GM19238 (cell line): ENCODE measurements at regions not wholly inside any gene's neighbourhood (a gene's known extent, or its start where the extent isn't known, plus 50 kb on each side); places are given as distances from the start of the nearest gene placed in this dataset.

Source experiments
- DNase-seq: peaks from one replicate; pipeline ENCODE4 v3.0.0; 2011; ENCODE audit warnings: low spot score; ENCODE audit not compliant: insufficient read length

DNA sequence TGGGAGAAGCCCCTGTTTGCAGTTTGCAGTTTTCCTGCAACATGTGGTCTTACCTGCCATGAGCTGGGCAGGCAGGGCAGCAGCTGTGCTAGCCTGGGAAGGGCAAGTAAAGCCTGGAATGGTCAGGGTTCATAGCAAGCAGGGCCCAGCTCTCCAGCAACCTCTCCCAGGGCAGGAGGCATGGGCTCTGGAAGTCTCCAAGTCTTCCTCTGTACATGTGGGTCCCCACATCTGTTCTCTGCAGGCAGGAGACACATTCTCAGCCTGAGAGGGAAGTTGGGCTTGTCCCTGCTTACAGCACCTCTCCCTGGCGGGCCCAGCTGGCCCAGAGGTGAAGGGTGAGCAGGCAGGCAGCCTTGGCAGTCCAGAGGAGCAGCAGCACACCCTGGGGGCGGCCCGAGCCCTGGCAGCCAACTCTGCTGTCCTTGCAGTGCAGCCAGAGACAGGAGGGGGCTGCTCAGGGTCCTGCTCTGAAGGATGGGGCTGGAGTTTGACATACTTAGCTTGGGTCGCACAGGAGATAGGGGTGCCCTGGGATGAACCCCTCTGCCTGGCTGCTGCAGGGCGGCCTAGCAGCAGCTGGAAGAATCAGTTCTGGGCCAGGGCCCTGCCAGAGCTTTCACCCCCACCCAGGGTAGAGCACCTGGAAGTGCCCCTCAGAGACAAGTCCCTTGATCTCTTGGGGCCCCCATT lies 176.0 kb downstream of the MRPL14 start:
- no peak for DNase-seq

DNA sequence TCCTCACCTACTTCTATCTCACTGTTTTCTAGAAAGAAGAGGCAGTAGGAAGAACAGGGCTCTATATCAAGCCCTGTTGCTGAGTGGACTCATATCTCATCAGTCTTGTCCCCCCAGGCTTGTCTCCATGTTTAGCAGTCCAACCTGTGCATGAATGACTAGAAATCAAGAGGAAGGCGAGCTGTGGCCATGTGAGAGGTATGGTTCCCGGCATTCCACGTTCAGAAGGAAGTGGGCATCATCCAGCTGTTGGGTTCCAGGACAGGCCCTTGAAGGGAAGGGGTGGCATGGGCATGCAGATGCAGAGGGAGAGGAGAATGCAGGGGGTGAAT lies 176.6 kb downstream of the MRPL14 start:
- no peak for DNase-seq

DNA sequence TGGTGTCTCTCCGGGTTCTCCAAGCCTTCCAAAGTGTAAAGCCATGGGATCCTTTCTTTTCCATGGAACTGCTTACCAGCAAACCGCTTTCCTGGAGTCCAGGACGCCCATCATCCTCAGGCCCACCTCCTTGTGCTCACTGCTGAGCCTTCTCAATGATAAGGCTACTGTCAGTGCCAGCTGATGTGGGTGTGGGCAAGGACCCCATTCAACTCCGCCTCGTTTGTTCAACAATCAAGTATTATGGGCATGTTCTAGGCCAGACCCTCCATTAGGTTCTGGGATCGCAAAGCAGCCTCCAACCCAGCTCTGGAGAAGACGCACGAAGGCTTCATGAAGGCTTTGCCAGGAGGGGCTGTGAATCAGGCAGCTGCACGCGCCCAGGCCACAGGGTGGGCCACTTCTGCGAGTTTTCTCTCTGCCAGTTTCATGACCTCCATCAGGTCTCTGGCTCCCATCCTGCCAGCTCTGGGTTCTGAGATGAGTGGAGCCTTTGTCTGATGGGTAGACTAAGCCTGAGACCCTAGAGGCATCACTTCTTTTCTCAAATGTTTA lies 177.1 kb downstream of the MRPL14 start:
- no peak for DNase-seq

DNA sequence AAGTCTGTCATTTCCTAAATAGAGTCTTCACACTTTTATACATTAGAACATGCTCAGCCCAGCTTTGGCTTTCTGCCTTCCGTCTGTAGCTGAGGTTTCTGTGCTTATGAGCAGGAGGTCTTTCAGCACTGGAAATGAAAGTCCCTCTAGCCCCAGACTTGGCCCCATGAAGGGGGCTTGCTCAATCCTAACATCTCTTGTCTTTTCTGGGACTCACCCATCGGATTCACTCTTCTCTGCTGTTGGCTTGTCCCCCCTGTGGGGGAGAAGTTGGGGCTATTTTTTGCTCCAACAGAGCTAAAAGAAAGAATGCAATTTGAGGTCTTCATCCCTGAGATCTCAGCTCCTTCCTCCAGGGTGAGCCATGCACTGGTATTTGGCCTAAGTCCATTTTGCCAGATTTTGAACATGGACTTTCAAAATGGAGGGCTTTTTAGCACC lies 177.7 kb downstream of the MRPL14 start:
- DNase-seq = no peak

DNA sequence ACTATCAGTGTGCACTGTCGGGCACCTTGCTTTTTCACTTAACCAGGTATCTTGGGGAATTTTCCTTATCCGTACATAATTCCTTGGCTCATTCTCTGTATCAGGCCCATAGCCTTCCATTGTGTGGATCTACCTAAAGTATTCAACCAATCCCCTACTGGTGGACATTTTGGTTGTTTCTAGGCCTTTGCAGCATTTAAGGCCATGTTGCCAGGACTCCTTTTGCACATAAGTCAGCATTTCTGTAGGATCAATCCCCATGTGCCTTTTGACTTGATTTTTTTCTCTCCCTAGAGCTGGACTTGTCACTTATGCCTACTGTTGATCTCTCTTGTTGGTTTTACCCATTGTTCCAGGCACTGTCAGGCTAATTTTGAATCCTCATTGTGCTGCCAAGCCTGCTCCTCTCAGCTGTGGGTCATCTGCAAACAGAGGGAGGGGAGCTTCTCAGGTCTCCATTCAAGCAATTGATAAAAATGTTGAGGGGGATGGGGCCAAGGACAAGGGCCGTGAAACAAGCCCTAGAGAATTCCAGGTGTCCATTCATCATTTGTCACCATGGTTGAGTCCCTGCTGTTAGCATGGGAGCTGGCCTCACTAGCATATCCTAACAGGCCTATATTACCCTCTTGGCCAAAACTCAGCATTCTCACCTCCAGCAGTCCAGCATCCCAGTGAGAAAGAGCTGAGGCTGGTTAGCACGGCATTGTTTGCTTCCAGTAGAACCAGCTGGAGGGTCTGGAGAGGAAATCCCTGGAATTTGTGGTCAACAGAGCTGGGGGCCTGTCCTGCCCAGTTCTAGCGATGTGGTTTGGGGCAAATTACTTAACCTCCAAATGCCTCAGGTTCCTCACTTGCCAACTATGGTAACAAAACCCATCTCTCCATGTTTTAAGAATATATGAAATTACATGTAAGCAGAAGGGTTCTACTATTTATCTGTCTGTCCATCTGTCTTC lies 178.4 kb downstream of the MRPL14 start:
- DNase-seq = no peak

DNA sequence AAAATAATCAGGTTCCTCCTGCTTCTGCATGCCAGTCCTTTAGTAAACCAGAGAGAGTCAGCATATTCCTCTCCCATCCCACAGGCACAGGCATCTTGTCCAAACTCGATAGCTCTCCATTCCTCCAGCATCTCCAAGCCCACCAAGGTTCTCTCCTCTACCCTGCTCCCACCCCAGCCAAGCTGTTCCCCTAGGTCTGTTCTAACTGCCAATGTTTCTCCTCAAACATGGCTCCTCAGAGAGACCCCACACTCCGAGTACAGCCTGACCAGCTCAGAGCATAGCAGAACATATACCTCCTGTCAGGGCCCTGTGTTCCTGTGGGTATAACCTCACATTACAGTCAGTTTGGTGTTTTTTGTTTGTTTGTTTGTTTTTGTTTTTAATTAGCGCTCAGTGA lies 177.8 kb downstream of the VEGFA start:
- no peak for DNase-seq

DNA sequence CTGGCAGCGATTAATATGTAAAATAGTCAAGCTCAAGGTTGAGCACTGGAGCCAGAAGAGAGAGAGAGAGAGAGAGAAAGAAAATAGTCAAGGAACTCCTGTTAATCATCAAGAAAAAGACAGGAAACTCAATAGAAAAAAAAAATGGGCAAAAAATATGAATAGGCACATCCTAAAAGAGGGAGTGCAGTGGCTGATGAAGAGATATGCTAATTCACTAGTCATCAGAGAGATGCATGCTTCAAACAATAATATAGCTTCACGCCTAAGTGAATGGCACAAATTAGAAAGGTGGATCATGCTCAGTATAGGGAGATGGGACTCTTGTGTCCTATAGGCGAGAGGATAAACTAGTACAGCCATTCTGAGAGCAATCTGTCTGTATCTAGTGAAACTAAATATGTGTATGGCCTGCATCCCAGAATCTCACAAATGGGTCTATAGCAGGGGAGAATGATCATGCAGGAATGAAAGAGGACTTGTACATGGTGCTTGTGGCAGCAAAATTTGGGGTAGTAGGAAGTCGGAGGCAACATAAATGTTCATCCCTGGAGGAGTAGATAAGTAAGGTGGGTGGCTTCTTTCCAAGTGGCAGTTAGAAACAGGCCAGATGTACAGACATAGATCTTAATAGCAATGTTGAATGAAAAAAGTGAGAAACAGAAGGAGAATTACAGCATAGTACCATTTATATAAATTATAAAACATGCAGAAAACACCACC lies 176.8 kb downstream of the VEGFA start:
- DNase-seq = no peak

DNA sequence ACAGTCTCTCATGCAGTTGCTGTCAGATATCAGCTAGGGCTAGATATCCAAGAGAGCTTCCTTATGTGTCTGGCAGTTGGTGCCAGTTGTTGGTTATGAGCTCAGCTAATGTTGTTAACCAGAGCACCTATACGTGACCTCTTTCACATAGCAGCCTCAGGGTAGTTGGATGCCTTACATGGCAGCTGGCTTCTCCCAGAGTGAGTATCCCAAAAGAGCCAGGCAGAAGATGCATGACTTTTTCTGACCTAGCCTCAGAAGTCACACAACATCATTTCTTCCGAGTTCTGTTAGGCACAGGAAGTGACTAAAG lies 175.7 kb downstream of the VEGFA start:
- DNase-seq = no peak

DNA sequence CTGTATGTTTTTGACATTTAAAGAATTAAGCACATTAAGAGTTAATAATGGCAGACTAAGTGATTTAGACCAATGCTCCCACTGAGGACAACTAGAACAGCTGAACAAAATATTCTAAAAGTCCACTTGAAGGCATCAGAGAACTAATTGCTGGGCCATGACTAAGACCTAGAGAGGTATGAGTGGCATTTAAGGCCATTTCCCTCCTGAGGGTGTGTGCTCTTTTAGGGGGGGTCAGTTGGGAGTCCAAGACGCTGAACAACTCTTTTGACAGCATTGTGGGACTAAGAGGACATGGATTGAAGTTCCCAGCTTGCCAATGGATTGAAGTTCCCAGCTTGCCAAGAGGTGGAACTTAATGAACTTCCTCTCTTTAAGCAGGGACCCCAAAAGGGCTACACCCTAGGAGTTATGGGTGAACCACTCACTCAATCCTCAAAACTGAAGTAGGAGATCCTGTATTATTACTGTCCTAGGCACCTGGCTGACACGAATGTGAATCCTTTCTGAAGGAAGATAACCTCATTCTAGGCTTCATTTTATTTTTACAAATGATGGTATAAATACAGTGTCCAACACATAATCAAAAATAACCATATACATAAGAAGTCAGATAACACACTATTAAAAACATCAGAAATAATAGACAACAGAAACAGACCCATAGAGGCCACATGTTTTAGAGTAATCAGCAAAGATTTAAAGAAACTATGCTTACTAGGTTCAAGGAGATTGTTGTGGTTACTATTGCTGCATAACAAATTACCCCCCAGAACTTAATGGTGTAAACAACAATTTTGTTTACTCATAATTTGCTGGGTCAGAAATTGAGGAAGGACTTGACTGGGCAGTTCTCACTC lies 175.1 kb downstream of the VEGFA start:
- DNase-seq = no peak

DNA sequence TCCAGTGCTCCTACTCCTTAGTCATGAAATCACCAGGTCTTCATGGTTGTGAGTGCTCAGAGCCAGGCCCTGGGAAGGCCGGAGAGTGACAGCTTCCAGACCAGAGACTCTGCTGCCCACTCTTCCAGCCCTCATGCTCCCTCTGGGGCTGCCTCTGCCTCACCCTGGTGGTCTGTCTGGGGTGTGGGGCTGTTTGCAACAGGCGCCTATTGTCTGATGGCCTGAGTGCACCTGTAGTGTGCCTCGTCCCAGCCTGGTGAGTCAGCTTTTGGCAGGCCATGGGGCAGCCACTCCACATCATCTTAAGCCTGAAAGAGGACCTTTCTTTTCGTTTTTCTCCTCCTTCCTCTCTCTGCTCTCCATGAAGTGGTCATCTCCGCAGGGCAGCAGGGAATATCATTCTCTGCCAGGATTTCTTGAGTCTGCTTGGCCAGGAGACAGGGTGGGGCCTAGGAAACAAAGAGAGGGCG lies 173.8 kb downstream of the VEGFA start:
- DNase-seq = no peak

DNA sequence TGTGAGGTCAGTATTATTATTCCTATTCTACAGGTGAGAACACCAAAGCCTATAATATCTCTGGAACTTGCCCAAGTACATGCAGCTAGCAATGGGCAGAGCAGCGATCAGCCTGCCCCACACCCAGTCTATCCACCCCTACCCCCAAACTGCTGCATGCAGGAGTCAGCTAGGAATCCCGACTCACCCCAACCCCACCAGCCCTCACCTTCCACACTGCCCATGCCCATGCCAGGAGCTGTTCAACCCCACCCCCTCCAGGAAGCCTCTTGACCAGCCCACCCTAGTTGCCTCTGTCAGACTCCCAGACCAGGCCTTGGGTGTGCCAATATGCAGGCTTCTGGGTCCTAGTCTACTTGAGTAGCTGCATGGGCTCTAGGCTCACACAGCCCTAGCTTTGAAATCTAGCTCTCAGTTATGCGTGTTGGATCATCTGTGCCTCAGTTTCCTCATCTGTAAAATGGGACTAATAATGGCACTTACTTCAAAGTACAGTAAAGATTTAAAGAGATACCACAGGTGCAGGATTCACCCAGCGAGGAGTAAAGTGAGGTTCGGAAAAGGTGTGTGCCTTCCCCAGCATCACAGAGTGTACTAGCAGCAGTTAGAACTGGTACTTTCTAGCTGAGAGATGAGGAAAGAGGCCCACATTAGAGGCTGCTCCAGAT lies 173.2 kb downstream of the VEGFA start:
- DNase-seq = no peak

DNA sequence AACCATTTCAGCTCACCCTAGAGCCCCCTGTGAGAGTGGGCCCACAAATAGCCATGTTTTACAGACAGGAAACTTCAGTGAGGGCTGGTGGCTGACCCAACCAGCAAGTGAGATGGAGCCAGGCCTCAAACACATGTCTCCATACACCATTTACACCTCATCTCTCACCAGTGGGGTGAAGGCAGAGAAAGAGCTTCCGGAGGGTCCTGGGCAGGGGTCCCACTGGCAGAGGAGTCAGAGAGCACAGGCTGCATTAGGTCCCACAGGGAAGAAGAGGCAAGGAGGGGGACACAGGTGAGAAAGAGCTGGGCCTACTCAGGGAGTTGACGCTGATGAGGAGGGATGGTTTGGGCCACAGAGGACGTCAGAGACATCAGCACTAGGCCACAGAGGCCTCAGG lies 172.6 kb downstream of the VEGFA start:
- no peak for DNase-seq

DNA sequence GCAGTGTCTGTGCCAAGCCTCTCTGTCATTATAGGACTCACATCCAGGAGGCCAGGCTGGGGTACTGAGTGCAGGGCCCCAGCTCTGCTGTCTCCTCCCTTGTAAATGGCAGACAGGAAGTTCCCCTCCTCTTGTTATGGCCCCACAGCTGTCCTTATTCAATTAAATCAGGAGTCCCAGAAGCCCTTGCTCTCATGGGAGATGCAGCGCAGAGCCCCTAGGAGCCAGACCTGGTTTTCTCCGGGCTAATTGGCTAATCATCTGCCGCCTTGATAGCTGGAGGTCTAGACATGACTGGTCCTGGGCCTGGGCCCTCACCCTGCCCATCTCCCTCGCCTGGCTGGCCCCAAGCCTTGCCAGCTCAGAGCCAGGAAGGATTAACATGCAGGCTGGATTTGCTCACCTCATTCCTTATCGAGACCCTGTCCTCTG lies 172.0 kb downstream of the VEGFA start:
- DNase-seq = no peak

DNA sequence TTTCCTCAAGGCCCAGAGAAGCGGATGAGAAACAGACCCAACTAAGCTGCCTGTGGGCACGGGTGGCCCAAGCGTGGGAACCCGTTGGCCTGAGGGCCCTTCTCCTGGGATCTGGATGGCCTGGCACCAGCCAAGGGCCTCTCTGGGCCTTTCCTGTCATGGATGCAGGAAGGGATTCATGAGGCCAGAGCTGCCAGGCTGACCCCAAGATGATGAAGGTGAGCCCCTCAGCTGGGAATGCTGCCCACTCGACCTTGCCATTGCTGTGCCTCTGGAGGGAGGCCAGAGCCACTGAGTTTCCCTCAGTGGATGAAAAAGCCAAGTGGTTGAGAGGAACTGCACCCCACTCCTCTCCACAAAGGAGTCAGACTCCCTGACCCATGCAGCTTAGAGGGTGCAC lies 171.2 kb downstream of the VEGFA start:
- DNase-seq = no peak

DNA sequence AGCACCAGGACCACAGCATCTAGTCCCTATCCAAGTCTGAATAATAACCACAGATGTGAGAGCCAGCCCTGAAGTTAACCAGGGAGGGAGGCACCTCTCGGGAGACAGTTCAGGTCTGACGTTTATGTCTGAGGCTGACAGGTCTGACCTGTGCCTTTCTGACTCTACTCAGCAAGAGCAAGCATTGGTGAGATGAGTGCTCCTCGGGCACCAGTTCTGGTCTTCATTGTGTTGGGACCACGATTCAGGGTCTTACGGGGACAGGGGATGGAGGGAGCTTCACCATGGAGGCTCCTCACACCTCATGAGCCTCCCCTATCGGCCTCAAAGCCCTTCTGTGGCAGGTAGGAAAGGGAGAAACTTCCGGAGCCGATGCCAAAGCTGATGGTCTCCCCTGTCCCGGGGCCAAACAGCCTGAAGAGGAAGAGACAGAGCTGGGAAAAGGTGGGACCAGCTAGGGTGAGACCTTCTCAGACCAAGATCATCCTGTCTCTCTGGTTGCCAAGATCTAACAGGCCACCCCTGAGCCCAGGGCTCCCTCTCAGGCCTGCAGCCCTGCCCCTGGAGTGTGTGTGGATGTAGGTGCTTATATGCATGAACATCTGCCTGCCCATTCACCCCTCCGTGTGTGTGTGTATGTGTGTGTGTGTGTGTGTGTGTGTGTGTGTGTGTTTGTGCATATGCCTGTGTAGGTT lies 170.5 kb downstream of the VEGFA start:
- no peak for DNase-seq

DNA sequence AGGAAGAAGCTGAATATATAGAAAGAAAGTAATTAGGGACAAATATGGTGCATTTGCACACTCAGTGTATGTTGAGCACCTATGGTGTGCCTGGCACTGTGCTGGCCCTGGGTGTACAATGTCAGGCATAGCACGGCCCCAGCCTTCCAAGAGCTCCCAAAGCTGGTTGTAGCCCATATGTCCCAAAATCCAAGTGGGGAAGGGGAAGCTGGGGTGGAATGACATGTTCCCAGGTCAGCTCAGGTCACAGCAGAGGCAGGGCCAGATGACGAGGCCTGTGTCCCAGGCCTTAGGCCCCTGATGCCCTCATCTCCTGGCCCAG lies 170.0 kb downstream of the VEGFA start:
- DNase-seq = no peak

DNA sequence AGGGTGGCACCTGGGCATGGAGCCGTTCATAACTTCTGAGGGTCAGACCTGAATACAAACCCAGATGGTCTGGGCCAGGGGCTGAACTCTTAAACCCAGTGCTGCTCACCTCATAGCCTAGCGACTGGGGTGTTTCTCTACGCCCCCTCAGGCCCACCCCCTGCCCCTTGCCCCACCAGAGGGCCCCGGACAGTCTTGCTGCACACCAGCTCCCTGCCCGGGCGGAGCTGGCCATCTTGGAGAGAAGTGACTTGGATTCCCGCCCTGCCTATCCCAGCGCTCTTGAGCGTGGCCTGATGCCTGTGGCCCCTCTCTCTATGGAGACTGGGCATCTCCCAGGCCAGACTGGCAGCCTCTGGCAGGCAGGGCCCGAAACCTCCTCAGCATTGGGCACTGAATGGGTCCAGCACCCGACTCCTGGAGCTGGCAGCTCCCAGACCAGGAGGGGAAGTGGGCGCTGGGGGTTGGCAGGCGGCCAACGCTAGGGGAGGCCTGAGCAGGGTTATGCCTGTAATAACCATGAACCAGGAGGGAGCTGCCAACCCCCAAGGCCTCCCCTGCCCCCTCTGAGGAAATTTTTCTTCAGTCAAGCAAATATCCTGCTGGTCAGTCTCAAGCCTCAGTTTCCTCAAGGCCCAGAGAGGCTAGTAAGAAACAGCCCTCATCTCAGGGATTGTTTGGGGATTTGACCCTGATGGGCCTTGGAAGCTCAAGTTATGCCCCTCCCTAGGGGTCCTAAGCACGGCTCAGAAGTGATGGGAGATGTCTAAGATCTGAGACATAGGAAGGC lies 169.5 kb downstream of the VEGFA start:
- no peak for DNase-seq

DNA sequence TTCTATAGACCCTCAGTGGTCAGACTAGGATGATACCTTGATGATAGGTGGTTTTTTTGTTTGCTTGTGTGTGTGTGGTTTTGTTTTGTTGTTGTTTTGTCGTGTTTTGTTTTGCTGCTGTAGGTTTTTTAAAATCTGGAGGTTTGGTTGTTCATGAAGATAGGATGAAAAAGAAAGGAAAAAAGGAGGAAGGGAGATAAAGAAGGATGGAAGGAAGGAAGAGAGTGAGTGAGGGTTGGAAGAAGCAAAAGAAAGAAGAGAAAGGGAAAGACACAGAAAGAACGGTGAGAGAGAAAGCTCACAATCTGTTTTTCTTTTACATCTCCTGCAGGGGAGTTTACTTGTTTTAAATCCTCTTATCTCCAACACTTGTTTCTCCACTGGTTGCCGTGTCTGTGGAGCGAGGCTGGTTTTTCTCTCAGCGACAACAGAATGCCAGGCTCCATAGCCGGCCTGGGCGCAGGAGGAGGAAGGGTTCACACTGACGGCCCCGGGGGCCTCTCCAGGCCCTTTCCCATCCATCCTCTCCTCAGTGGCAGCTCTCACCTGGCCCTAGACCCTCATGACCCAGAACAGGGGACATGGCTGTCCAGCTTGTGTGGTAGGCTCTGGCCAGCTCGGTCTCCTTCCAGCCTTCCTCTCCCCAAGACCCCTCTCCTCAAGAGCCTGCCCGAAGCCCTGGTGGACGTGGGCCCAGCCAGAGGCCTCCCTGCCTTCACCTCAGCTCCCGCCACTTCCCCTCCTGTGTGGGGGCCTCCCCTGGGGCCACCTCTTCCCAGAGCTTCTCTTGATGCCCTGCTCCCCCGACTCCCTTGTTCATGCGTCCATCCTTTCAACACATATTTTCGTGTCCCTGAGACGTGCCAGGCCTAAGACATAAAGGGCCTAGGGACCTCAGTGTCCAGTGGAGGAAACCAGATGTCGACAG lies 168.4 kb downstream of the VEGFA start:
- DNase-seq = no peak
